ENCODE measurements at regions not wholly inside any gene's neighbourhood (a gene's known extent, or its start where the extent isn't known, plus 50 kb on each side); places are given as distances from the start of the nearest gene placed in this dataset.

GRCh38 chr5:133851521-133851920 is 116.9 kb downstream of the C5orf15 start:
- TF ChIP-seq REST (IDR thresholded peaks at IDR 0.05; ENCODE audit: insufficient replicate concordance, low read depth) (no peak), CTCF (IDR thresholded peaks at IDR 0.05; ENCODE audit: insufficient read depth, low read length) (no peak), POLR2AphosphoS5 (IDR thresholded peaks at IDR 0.05; ENCODE audit: low read depth) (no peak), GABPA (IDR thresholded peaks at IDR 0.05; ENCODE audit: low read depth) (no peak)

Data from HL-60 (cell line).